HG02884 (cell line): ENCODE measurements at regions not wholly inside any gene's neighbourhood (a gene's known extent, or its start where the extent isn't known, plus 50 kb on each side); places are given as distances from the start of the nearest gene placed in this dataset.
"Not testable (repeated sequence)": the region's sequence is repeated elsewhere in the genome, so short reads cannot be mapped to it uniquely, and the experiment has no call there.

ENCODE experiments used
- ATAC-seq: cut with Tn5 transposase; IDR thresholded peaks from one replicate; pipeline ENCODE4 v1.9.1; 2021; ENCODE audit warnings: mild to moderate bottlenecking, moderate library complexity; ENCODE audit not compliant: unreplicated experiment

- no peak for ATAC-seq
These were observed 103.5 kb upstream of the CARMIL1 start for GRCh38 chr6:25175681-25176080.

- no peak for ATAC-seq
These were observed 102.7 kb upstream of the CARMIL1 start for GRCh38 chr6:25176466-25176865.

GRCh38 chr6:25177500-25178028 is 101.6 kb upstream of the CARMIL1 start:
- ATAC-seq, result no peak

- ATAC-seq, result no peak
These were observed 100.7 kb upstream of the CARMIL1 start for GRCh38 chr6:25178336-25179035.

- no peak for ATAC-seq
These were observed 100.0 kb upstream of the CARMIL1 start for GRCh38 chr6:25179051-25179778.

- ATAC-seq, result no peak
These were observed 98.4 kb upstream of the CARMIL1 start for GRCh38 chr6:25180630-25181349.

- ATAC-seq, result no peak
These were observed 97.8 kb upstream of the CARMIL1 start for GRCh38 chr6:25181350-25181724.

GRCh38 chr6:25181923-25182322 is 97.3 kb upstream of the CARMIL1 start:
- ATAC-seq, result no peak

GRCh38 chr6:25186919-25187318 is 92.3 kb upstream of the CARMIL1 start:
- ATAC-seq, result no peak

GRCh38 chr6:25188232-25188631 is 90.9 kb upstream of the CARMIL1 start:
- ATAC-seq, result no peak

- ATAC-seq, result no peak
These were observed 86.3 kb upstream of the CARMIL1 start for GRCh38 chr6:25192590-25193459.

GRCh38 chr6:25193460-25194171 is 85.6 kb upstream of the CARMIL1 start:
- no peak for ATAC-seq

- ATAC-seq, result no peak
These were observed 84.9 kb upstream of the CARMIL1 start for GRCh38 chr6:25194172-25194678.

GRCh38 chr6:25196464-25196863 is 82.7 kb upstream of the CARMIL1 start:
- no peak for ATAC-seq

GRCh38 chr6:25197111-25197510 is 82.1 kb upstream of the CARMIL1 start:
- ATAC-seq, result no peak

GRCh38 chr6:25199544-25199943 is 79.6 kb upstream of the CARMIL1 start:
- ATAC-seq, result no peak

GRCh38 chr6:25202504-25202903 is 76.7 kb upstream of the CARMIL1 start:
- no peak for ATAC-seq

- no peak for ATAC-seq
These were observed 73.5 kb upstream of the CARMIL1 start for GRCh38 chr6:25205629-25206028.

GRCh38 chr6:25207453-25208155 is 71.6 kb upstream of the CARMIL1 start:
- ATAC-seq, result not testable (repeated sequence)
